Fibroblast of lung (primary cell): ENCODE measurements at regions not wholly inside any gene's neighbourhood (a gene's known extent, or its start where the extent isn't known, plus 50 kb on each side); places are given as distances from the start of the nearest gene placed in this dataset.

Source experiments
- CTCF ChIP-seq, 2 donors: IDR thresholded peaks in 1 of 2; conservative IDR thresholded peaks in 1 of 2; 1 replicate in 1 of 2; 2 replicates in 1 of 2; pipeline ENCODE4 v1.5.1; 2011 to 2012; ENCODE audit warnings: low read length in 2 of 2, control low read depth in 1 of 2, inconsistent platforms in 1 of 2, low read depth in 1 of 2, mild to moderate bottlenecking in 1 of 2
- EZH2 ChIP-seq: IDR thresholded peaks from 2 replicates; pipeline ENCODE4 v1.5.1; 2012; ENCODE audit warnings: low read length, control low read depth, mild to moderate bottlenecking; ENCODE audit errors: missing control alignments

- TF ChIP-seq CTCF (conservative IDR thresholded peaks at IDR 0.05 in 1 of 2, IDR thresholded peaks at IDR 0.05 in 1 of 2; ENCODE audit: low read depth in 1 of 2, low read length in 2 of 2) (no peak), EZH2 (no peak)
Measured at GRCh38 chr21:29424728-29425127, 126.0 kb downstream of the BACH1 start.
